ENCODE measurements at regions not wholly inside any gene's neighbourhood (a gene's known extent, or its start where the extent isn't known, plus 50 kb on each side); places are given as distances from the start of the nearest gene placed in this dataset.

GRCh38 chr17:55601874-55602364 is 90.7 kb upstream of the SMIM36 start:
- Histone ChIP-seq H2BK12ac (ENCODE audit: low read depth, low read length) (no peak overlapping the region; the same call in 1 of the 2 replicates), H2BK120ac (replicated peaks; ENCODE audit: low read depth, low read length) (no peak overlapping the region), H3K23me2 (ENCODE audit: low read depth, low read length) (peaks cover 3% of the 10 kb centered on the region; the same call in 1 of the 2 replicates), H3K23ac (ENCODE audit: insufficient read length) (no peak overlapping the region), H3K79me2 (ENCODE audit: control insufficient read depth in 1 of 2, insufficient read depth in 2 of 2, low read length in 2 of 2) (no peaks in the 10 kb centered on the region), H2BK20ac (ENCODE audit: low read length) (no peak overlapping the region), H3K79me1 (ENCODE audit: low read depth, low read length) (no peaks in the 10 kb centered on the region), H4K20me1 (replicated peaks in 1 of 2; ENCODE audit: control insufficient read depth in 1 of 2, insufficient read depth in 2 of 2, low read length in 2 of 2) (no peaks in the 10 kb centered on the region), H2BK15ac (ENCODE audit: low read length) (no peak overlapping the region), H3K9me3 (ENCODE audit: insufficient read depth in 2 of 2, low read depth in 1 of 2, low read length in 1 of 2) (no peaks in the 10 kb centered on the region), H3K4me1 (replicated peaks in 1 of 4; ENCODE audit: control insufficient read depth in 3 of 4, insufficient read depth in 4 of 4, low read length in 3 of 4) (peaks cover 0 to 3% (median under 1%) of the 10 kb centered on the region in 4 experiments; a peak in 3 of 7 replicates), H2AK5ac (ENCODE audit: low read depth, low read length) (no peak overlapping the region), H3K9ac (replicated peaks in 1 of 4; ENCODE audit: extremely low read depth in 1 of 4, low read depth in 3 of 4, low read length in 3 of 4) (no peak overlapping the region; a peak in 1 of 7 replicates), H3K4me3 (ENCODE audit: extremely low read depth in 1 of 4, insufficient read depth in 2 of 4, low read depth in 3 of 4, low read length in 4 of 4) (peak overlapping the region in 1 of 4 experiments; percentile 37; a peak in 1 of 8 replicates), H3K56ac (replicated peaks; ENCODE audit: insufficient read length, low read depth, low read length) (no peak overlapping the region), H3K27ac (ENCODE audit: low read depth, low read length) (no peak overlapping the region), H4K5ac (ENCODE audit: insufficient read length, low read depth, low read length) (no peak overlapping the region), H4K91ac (replicated peaks; ENCODE audit: insufficient read length, low read length) (no peak overlapping the region), H3K27me3 (replicated peaks in 1 of 4; ENCODE audit: control insufficient read depth in 3 of 4, extremely low read depth in 1 of 4, insufficient read depth in 3 of 4, low read length in 3 of 4) (no peaks in the 10 kb centered on the region), H3K4ac (replicated peaks; ENCODE audit: insufficient read length, low read depth, low read length) (no peak overlapping the region), H2BK5ac (ENCODE audit: low read depth, low read length) (peak overlapping the region; percentile 83), H3K18ac (ENCODE audit: extremely low read depth, low read length) (no peak overlapping the region), H3K4me2 (ENCODE audit: insufficient read depth in 1 of 2, low read depth in 2 of 2, low read length in 2 of 2) (peak overlapping the region; percentile 12 to 51; a peak in 3 of 4 replicates), H2AFZ (ENCODE audit: low read length) (peak overlapping the region; percentile 71; the same call in 1 of the 2 replicates), H3K14ac (ENCODE audit: insufficient read length) (no peak overlapping the region), H3K36me3 (ENCODE audit: control insufficient read depth in 2 of 4, insufficient read depth in 4 of 4, low read length in 3 of 4) (no peaks in the 10 kb centered on the region), H4K8ac (ENCODE audit: extremely low read depth, insufficient read depth, low read length) (no peak overlapping the region)
- POLR2A ChIA-PET (ENCODE audit: partially characterized antibody): interaction anchor here (0.9 to 1.5 kb wide), 9 partner anchors 16 to 135 kb away, joined by 3 to 7 read pairs (median 4); no protein-coding TSS in a partner anchor
- CTCF ChIA-PET (ENCODE audit: partially characterized antibody): interaction anchor here (0.6 to 7.4 kb wide), 53 partner anchors 9 to 938 kb away, joined by 3 to 79 read pairs (median 4); partner anchors contain the start of genes PCTP and TMEM100
- peak; percentile 21 to 58 for DNase-seq (ENCODE audit: low read depth in 1 of 2, low spot score in 2 of 2)
- FAIRE-seq: peak; percentile 93
- TF ChIP-seq NANOG (IDR thresholded peaks at IDR 0.05; ENCODE audit: insufficient read depth, low read depth, low read length, poor library complexity, severe bottlenecking) (no peak), CBX8 (IDR thresholded peaks at IDR 0.05; ENCODE audit: borderline replicate concordance, low read depth, low read length) (no peak), ATF3 (IDR thresholded peaks at IDR 0.05; ENCODE audit: insufficient read depth, low read depth, low read length) (no peak), SP2 (IDR thresholded peaks at IDR 0.05; ENCODE audit: low read length) (no peak)

All from H1 (cell line).